ENCODE measurements at regions not wholly inside any gene's neighbourhood (a gene's known extent, or its start where the extent isn't known, plus 50 kb on each side); places are given as distances from the start of the nearest gene placed in this dataset.
A peak's percentile ranks its signal among the peaks of the same experiment; 100 is the strongest.

DNA sequence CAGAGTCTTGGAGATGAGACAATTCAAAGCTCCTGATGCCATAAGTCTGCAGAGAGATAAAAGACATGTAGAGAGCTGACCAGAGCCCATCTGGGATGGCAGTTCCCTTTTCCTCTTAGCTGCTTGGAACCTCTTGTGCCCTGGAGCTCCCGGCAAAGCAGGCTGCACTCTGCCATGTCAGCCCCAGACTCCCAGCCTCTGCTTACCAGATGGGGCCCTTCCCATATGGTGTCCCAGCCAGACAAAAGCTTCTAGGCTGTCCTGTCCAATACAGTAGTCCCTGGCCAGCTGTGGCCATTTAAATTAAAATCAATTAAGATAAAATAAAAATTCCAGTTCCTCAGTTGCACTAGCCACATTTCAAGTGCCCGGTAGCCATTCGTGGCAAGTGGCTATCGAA is 303.9 kb downstream of the TTC6 start:
- TF ChIP-seq, protein P1, sequence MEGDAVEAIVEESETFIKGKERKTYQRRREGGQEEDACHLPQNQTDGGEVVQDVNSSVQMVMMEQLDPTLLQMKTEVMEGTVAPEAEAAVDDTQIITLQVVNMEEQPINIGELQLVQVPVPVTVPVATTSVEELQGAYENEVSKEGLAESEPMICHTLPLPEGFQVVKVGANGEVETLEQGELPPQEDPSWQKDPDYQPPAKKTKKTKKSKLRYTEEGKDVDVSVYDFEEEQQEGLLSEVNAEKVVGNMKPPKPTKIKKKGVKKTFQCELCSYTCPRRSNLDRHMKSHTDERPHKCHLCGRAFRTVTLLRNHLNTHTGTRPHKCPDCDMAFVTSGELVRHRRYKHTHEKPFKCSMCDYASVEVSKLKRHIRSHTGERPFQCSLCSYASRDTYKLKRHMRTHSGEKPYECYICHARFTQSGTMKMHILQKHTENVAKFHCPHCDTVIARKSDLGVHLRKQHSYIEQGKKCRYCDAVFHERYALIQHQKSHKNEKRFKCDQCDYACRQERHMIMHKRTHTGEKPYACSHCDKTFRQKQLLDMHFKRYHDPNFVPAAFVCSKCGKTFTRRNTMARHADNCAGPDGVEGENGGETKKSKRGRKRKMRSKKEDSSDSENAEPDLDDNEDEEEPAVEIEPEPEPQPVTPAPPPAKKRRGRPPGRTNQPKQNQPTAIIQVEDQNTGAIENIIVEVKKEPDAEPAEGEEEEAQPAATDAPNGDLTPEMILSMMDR (IDR thresholded peaks at IDR 0.05; ENCODE audit: insufficient read depth, low read length, poor library complexity, severe bottlenecking): no peak
- no peak for DNase-seq (ENCODE audit: low read depth)
- no peaks in the 10 kb centered on the region for H3K27me3 ChIP-seq (ENCODE audit: control insufficient read depth, insufficient read depth, low read length)
- H3K4me3 ChIP-seq (ENCODE audit: low read depth, low read length): no peak overlapping the region
- no peaks in the 10 kb centered on the region for H3K36me3 ChIP-seq (ENCODE audit: control insufficient read depth, insufficient read depth, low read length)

- no peak overlapping the region for H3K4me3 ChIP-seq (ENCODE audit: low read depth, low read length)
- TF ChIP-seq, protein P1 (IDR thresholded peaks at IDR 0.05; ENCODE audit: insufficient read depth, low read length, poor library complexity, severe bottlenecking): no peak
- H3K36me3 ChIP-seq (ENCODE audit: control insufficient read depth, insufficient read depth, low read length): no peaks in the 10 kb centered on the region
- no peaks in the 10 kb centered on the region for H3K27me3 ChIP-seq (ENCODE audit: control insufficient read depth, insufficient read depth, low read length)
- DNase-seq (ENCODE audit: low read depth): no peak
Observed at GRCh38 chr14:37900561-37900960, 305.1 kb downstream of the TTC6 start.

- Histone ChIP-seq H3K36me3 (ENCODE audit: control insufficient read depth, insufficient read depth, low read length) (no peaks in the 10 kb centered on the region), H3K27me3 (ENCODE audit: control insufficient read depth, insufficient read depth, low read length) (no peaks in the 10 kb centered on the region), H3K4me3 (ENCODE audit: low read depth, low read length) (no peak overlapping the region)
- TF ChIP-seq, protein P1 (IDR thresholded peaks at IDR 0.05; ENCODE audit: insufficient read depth, low read length, poor library complexity, severe bottlenecking): no peak
- no peak for DNase-seq (ENCODE audit: low read depth)
Observed at GRCh38 chr14:37901978-37902377, 305.7 kb upstream of the SSTR1 start.

DNA sequence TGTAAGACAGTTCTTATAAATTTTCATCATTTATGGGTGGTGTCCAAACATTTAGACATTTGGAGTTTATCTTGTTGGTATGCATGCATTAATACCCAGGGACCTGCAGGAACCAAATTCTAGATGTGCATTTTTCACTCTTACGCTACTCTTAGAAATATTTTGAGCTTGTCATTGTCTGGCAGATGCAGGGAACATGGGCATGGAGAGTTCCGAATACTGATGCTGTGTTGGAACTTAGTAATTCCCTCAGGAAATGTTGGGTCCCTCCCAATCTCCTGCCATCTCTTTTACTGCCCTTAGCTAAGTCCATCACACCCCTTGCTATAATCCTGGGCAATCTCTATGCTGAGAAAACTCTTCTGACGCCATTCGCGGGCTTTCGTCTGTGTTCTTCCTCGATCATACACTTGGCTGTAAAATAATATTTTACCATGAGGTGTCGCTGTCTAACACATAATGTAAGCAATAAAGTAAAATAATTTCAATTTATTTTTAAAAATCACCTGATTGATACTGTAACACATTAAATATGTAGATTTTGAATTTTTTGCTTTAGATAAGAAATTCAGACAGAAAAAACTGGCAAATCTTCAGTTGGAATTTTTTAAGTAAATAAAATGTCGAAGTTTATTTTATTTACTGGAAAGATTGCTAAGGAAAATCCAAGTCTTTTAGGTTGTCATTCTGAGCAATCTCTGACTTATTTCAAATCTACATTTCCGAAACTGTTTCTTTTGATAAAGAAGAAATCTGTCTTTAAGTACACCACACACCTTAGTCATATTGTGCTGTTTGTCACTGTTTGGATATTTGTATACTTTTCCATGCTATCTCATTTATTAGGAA is 304.1 kb upstream of the SSTR1 start:
- Histone ChIP-seq H3K27me3 (ENCODE audit: control insufficient read depth, insufficient read depth, low read length) (no peaks in the 10 kb centered on the region), H3K4me3 (ENCODE audit: low read depth, low read length) (no peak overlapping the region), H3K36me3 (ENCODE audit: control insufficient read depth, insufficient read depth, low read length) (no peaks in the 10 kb centered on the region)
- TF ChIP-seq, protein P1 (IDR thresholded peaks at IDR 0.05; ENCODE audit: insufficient read depth, low read length, poor library complexity, severe bottlenecking): peak; percentile 35
- peak; percentile 12 for DNase-seq (ENCODE audit: low read depth)

- TF ChIP-seq, protein P1 (IDR thresholded peaks at IDR 0.05; ENCODE audit: insufficient read depth, low read length, poor library complexity, severe bottlenecking): no peak
- no peaks in the 10 kb centered on the region for H3K27me3 ChIP-seq (ENCODE audit: control insufficient read depth, insufficient read depth, low read length)
- DNase-seq (ENCODE audit: low read depth): no peak
- no peaks in the 10 kb centered on the region for H3K36me3 ChIP-seq (ENCODE audit: control insufficient read depth, insufficient read depth, low read length)
- H3K4me3 ChIP-seq (ENCODE audit: low read depth, low read length): no peak overlapping the region
Observed at GRCh38 chr14:37924622-37925021, 283.1 kb upstream of the SSTR1 start.

DNA sequence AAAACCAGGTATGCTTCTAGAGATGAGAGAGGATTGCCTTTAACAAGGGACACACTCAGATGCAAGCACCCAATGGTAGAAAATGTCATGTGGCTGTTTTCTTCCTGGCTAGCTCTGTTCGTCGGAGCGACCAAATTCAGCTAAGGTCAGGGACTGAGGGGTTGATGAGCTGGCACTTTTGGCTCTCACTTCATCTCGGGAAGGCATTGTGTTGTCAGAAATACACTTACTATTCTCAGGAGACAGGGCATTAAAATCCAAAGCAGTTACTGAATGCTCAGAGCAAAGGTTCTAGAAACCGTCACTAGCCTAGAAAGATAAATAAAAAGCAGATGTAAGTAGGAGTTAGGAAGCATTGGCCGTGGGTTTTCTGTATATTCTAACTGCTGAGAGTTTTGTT is 275.7 kb upstream of the SSTR1 start:
- H3K36me3 ChIP-seq (ENCODE audit: control insufficient read depth, insufficient read depth, low read length): no peaks in the 10 kb centered on the region
- TF ChIP-seq, protein P1 (IDR thresholded peaks at IDR 0.05; ENCODE audit: insufficient read depth, low read length, poor library complexity, severe bottlenecking): no peak
- H3K27me3 ChIP-seq (ENCODE audit: control insufficient read depth, insufficient read depth, low read length): no peaks in the 10 kb centered on the region
- no peak overlapping the region for H3K4me3 ChIP-seq (ENCODE audit: low read depth, low read length)
- DNase-seq (ENCODE audit: low read depth): no peak

Measured in kidney epithelial cell (primary cell).